Motor neuron (in vitro differentiated cells): ENCODE measurements at regions not wholly inside any gene's neighbourhood (a gene's known extent, or its start where the extent isn't known, plus 50 kb on each side); places are given as distances from the start of the nearest gene placed in this dataset.
"Not testable (repeated sequence)": the region's sequence is repeated elsewhere in the genome, so short reads cannot be mapped to it uniquely, and the experiment has no call there.

Source experiments
- ATAC-seq, 8 experiments: fragments of 200-7000 bp; cut with Tn5 transposase; replicated peaks in 6 of 8; 2 replicates each; pipeline ENCODE4 v1.8.0; 2021; ENCODE audit warnings: mild to moderate bottlenecking in 8 of 8, moderate library complexity in 8 of 8
- H3K27ac ChIP-seq, 2 donors: fragments of 250-450 bp; sonication (Bioruptor Pico); 2 replicates each; pipeline ENCODE4 v1.9.0; 2021; ENCODE audit warnings: antibody characterized with exemption in 2 of 2, mild to moderate bottlenecking in 2 of 2, moderate library complexity in 1 of 2
- H3K4me1 ChIP-seq, 2 donors: fragments of 250-450 bp; sonication (Bioruptor Pico); replicated peaks in 1 of 2; 2 replicates each; pipeline ENCODE4 v1.6.1; 2021; ENCODE audit warnings: antibody characterized with exemption in 2 of 2, mild to moderate bottlenecking in 2 of 2, moderate library complexity in 1 of 2
- H3K4me3 ChIP-seq, 5 donors: fragments of 250-450 bp; sonication (Bioruptor Pico); 2 replicates each; pipeline ENCODE4 v1.9.0; 2021; ENCODE audit warnings: antibody characterized with exemption in 5 of 5, mild to moderate bottlenecking in 5 of 5, moderate library complexity in 4 of 5
- WGBS, 10 experiments: fragments of 450-650 bp; shearing (Covaris generic); methylation state at CpG; one replicate each; pipeline ENCODE4 v1.0.0; 2022; 5-methylcytosine and 5-hydroxymethylcytosine counted together
- in situ Hi-C, 9 experiments: fragments of 400-800 bp; cut with MboI; loops; one replicate each; pipeline ENCODE4 v1.15.0; 2021; ENCODE audit warnings: low sequenced_read_pairs in 9 of 9, low pct_unique_long_range_greater_than_20kb in 2 of 9; ENCODE audit not compliant: unreplicated experiment in 9 of 9

- no peak overlapping the region for H3K4me3 ChIP-seq
- no peak overlapping the region for H3K27ac ChIP-seq
- ATAC-seq, result no peak
- in situ Hi-C loops, result no loop called here
- WGBS, 10 experiments, result 40 to 100% (median 76%) methylated on average over 1 to 2 of the region's 2 CpGs; no CpG with 5 or more reads in 4 of the 10 experiments
- H3K4me1 ChIP-seq, result no peaks in the 10 kb centered on the region
These were observed 368.1 kb upstream of the EDIL3 start for GRCh38 chr5:84752780-84753179.

- in situ Hi-C loops, result no loop called here
- Histone ChIP-seq H3K4me1 (no peaks in the 10 kb centered on the region), H3K27ac (no peak overlapping the region), H3K4me3 (no peak overlapping the region)
- no peak for ATAC-seq
- 0 to 88% (median 31%) methylated on average over 1 of the region's 1 CpG; no CpG with 5 or more reads in 2 of the 10 experiments for WGBS, 10 experiments
These were observed 363.6 kb upstream of the EDIL3 start for GRCh38 chr5:84748313-84748712.

- in situ Hi-C loops, result not testable (repeated sequence)
These were observed 361.6 kb upstream of the EDIL3 start for GRCh38 chr5:84746280-84746679.

GRCh38 chr5:84741056-84741455 is 356.4 kb upstream of the EDIL3 start:
- Histone ChIP-seq H3K27ac (no peak overlapping the region), H3K4me1 (no peaks in the 10 kb centered on the region), H3K4me3 (no peak overlapping the region)
- 10 to 100% (median 70%) methylated on average over 1 of the region's 1 CpG; no CpG with 5 or more reads in 1 of the 10 experiments for WGBS, 10 experiments
- in situ Hi-C loops, result no loop called here
- ATAC-seq, result no peak

More at GRCh38 chr5:84746280-84746679, 361.6 kb upstream of the EDIL3 start:
- not testable (repeated sequence) for ATAC-seq, H3K27ac ChIP-seq, H3K4me3 ChIP-seq, H3K4me1 ChIP-seq
- 14 to 100% (median 92%) methylated on average over 1 to 2 of the region's 2 CpGs; no CpG with 5 or more reads in 4 of the 10 experiments for WGBS, 10 experiments

- no peak overlapping the region for H3K27ac ChIP-seq
- WGBS, 10 experiments, result 25 to 85% (median 68%) methylated on average over 3 to 5 of the region's 5 CpGs; no CpG with 5 or more reads in 1 of the 10 experiments
- H3K4me1 ChIP-seq, result no peaks in the 10 kb centered on the region
- ATAC-seq, result peak in 2 of 8 experiments; percentile 54 to 95
- in situ Hi-C loops, result no loop called here
- no peak overlapping the region for H3K4me3 ChIP-seq
These were observed 344.6 kb upstream of the EDIL3 start for GRCh38 chr5:84729326-84729725.

- Histone ChIP-seq H3K4me1 (no peaks in the 10 kb centered on the region), H3K27ac (no peak overlapping the region), H3K4me3 (no peak overlapping the region)
- no peak for ATAC-seq
- in situ Hi-C loops, result no loop called here
- WGBS, 10 experiments, result 33 to 100% (median 93%) methylated on average over 1 to 2 of the region's 2 CpGs; no CpG with 5 or more reads in 2 of the 10 experiments
These were observed 343.0 kb upstream of the EDIL3 start for GRCh38 chr5:84727708-84728107.

GRCh38 chr5:84725946-84726570 is 341.4 kb upstream of the EDIL3 start:
- 17 to 100% (median 100%) methylated on average over 1 to 2 of the region's 2 CpGs; no CpG with 5 or more reads in 1 of the 10 experiments for WGBS, 10 experiments
- no peak for ATAC-seq
- in situ Hi-C loops, result no loop called here

GRCh38 chr5:84724683-84725082 is 340.0 kb upstream of the EDIL3 start:
- WGBS, 10 experiments, result 20 to 100% (median 85%) methylated on average over 1 of the region's 1 CpG; no CpG with 5 or more reads in 1 of the 10 experiments
- peak in 1 of 8 experiments; percentile 32 for ATAC-seq
- in situ Hi-C loops, result no loop called here

More at GRCh38 chr5:84725946-84726570, 341.4 kb upstream of the EDIL3 start:
- Histone ChIP-seq H3K4me3 (no peak overlapping the region), H3K27ac (no peak overlapping the region), H3K4me1 (no peaks in the 10 kb centered on the region)

GRCh38 chr5:84724181-84724580 is 339.5 kb upstream of the EDIL3 start:
- no peaks in the 10 kb centered on the region for H3K4me1 ChIP-seq
- H3K4me3 ChIP-seq, result no peak overlapping the region
- WGBS, 10 experiments, result 37 to 100% (median 88%) methylated on average over 2 to 3 of the region's 3 CpGs; no CpG with 5 or more reads in 1 of the 10 experiments
- H3K27ac ChIP-seq, result no peak overlapping the region
- in situ Hi-C loops, result no loop called here
- no peak for ATAC-seq

More at GRCh38 chr5:84724683-84725082, 340.0 kb upstream of the EDIL3 start:
- Histone ChIP-seq H3K4me3 (no peak overlapping the region), H3K27ac (no peak overlapping the region), H3K4me1 (no peaks in the 10 kb centered on the region)

GRCh38 chr5:84718377-84718776 is 333.7 kb upstream of the EDIL3 start:
- in situ Hi-C loops, result no loop called here
- WGBS, 10 experiments, result 28 to 92% (median 76%) methylated on average over 1 to 3 of the region's 3 CpGs; no CpG with 5 or more reads in 1 of the 10 experiments
- no peak for ATAC-seq
- no peak overlapping the region for H3K4me3 ChIP-seq
- H3K4me1 ChIP-seq, result no peaks in the 10 kb centered on the region
- no peak overlapping the region for H3K27ac ChIP-seq

- WGBS, 10 experiments, result 21 to 100% (median 93%) methylated on average over 1 to 3 of the region's 3 CpGs; no CpG with 5 or more reads in 2 of the 10 experiments
- Histone ChIP-seq H3K4me3 (no peak overlapping the region), H3K27ac (no peak overlapping the region), H3K4me1 (no peaks in the 10 kb centered on the region)
- no peak for ATAC-seq
- in situ Hi-C loops, result no loop called here
These were observed 331.0 kb upstream of the EDIL3 start for GRCh38 chr5:84715686-84716085.

- no peak overlapping the region for H3K27ac ChIP-seq
- no peaks in the 10 kb centered on the region for H3K4me1 ChIP-seq
- 0 to 100% (median 100%) methylated on average over 1 of the region's 1 CpG; no CpG with 5 or more reads in 4 of the 10 experiments for WGBS, 10 experiments
- in situ Hi-C loops, result no loop called here
- ATAC-seq, result no peak
- H3K4me3 ChIP-seq, result no peak overlapping the region
These were observed 330.4 kb upstream of the EDIL3 start for GRCh38 chr5:84715091-84715490.

- H3K4me3 ChIP-seq, result no peak overlapping the region
- 38 to 100% (median 100%) methylated on average over 1 of the region's 1 CpG; no CpG with 5 or more reads in 2 of the 10 experiments for WGBS, 10 experiments
- in situ Hi-C loops, result no loop called here
- no peak overlapping the region for H3K27ac ChIP-seq
- no peak for ATAC-seq
- H3K4me1 ChIP-seq, result no peaks in the 10 kb centered on the region
These were observed 324.4 kb upstream of the EDIL3 start for GRCh38 chr5:84709075-84709474.
